Type B pancreatic cell (in vitro differentiated cells): ENCODE measurements at regions not wholly inside any gene's neighbourhood (a gene's known extent, or its start where the extent isn't known, plus 50 kb on each side); places are given as distances from the start of the nearest gene placed in this dataset.

Experiments
- DNase-seq: peaks from one replicate; pipeline ENCODE4 v3.0.0; 2021; ENCODE audit warnings: mixed read lengths; ENCODE audit not compliant: unreplicated experiment; ENCODE audit errors: extremely low spot score
- H3K27ac Mint-ChIP-seq: 2 replicates; pipeline ENCODE4 v1.8.0; 2021; ENCODE audit warnings: mild to moderate bottlenecking, mixed read lengths
- H3K27me3 Mint-ChIP-seq: 2 replicates; pipeline ENCODE4 v1.8.0; 2021; ENCODE audit warnings: mixed read lengths
- H3K36me3 Mint-ChIP-seq: 2 replicates; pipeline ENCODE4 v1.8.0; 2021; ENCODE audit warnings: mixed read lengths
- H3K4me1 Mint-ChIP-seq: one replicate; pipeline ENCODE4 v1.8.0; 2021; ENCODE audit warnings: mixed read lengths; ENCODE audit not compliant: unreplicated experiment
- H3K4me3 Mint-ChIP-seq: 2 replicates; pipeline ENCODE4 v1.8.0; 2021; ENCODE audit warnings: mild to moderate bottlenecking, mixed read lengths
- H3K9me3 Mint-ChIP-seq: 2 replicates; pipeline ENCODE4 v1.8.0; 2021; ENCODE audit warnings: mixed read lengths
- TF ChIP-seq, protein P1 (sequence below): fragments of 200-600 bp; sonication (generic); conservative IDR thresholded peaks from 2 replicates; pipeline ENCODE4 v1.5.0; 2021; ENCODE audit warnings: antibody characterized with exemption, mild to moderate bottlenecking

DNA sequence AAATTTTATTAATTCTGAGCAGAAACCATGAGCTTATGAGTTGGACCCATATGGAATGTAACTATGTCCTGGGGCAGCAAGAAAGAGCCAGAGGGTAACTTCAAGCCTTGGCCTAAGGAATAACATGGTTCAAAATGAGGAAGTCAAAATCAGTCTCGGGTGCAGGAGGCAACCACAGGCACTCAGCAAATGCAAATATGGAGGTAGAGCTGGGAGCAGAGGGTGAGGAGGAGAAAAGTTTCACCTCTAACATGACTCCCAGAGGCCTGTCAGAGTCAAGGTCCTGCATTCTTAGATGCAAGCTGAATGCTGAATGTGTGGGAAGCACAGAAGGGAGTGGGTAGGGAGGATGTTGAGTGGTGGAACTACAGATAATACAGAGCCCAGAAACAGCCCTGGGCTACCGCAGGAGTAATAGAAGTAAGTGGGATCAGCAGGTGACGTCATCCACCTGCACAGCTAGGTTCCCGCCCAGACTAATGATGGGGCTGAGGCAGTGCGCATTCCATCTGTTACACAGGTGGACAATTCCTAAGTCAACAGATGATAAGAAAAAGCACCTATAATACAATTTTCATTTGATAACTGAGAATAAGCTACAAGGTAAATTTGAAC is 279.8 kb upstream of the ARRDC4 start:
- peaks cover 5% of the 10 kb centered on the region for H3K27me3 Mint-ChIP-seq
- no peak overlapping the region for H3K4me3 Mint-ChIP-seq
- DNase-seq = no peak
- H3K9me3 Mint-ChIP-seq = no peaks in the 10 kb centered on the region
- TF ChIP-seq, protein P1, sequence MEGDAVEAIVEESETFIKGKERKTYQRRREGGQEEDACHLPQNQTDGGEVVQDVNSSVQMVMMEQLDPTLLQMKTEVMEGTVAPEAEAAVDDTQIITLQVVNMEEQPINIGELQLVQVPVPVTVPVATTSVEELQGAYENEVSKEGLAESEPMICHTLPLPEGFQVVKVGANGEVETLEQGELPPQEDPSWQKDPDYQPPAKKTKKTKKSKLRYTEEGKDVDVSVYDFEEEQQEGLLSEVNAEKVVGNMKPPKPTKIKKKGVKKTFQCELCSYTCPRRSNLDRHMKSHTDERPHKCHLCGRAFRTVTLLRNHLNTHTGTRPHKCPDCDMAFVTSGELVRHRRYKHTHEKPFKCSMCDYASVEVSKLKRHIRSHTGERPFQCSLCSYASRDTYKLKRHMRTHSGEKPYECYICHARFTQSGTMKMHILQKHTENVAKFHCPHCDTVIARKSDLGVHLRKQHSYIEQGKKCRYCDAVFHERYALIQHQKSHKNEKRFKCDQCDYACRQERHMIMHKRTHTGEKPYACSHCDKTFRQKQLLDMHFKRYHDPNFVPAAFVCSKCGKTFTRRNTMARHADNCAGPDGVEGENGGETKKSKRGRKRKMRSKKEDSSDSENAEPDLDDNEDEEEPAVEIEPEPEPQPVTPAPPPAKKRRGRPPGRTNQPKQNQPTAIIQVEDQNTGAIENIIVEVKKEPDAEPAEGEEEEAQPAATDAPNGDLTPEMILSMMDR = no peak
- H3K36me3 Mint-ChIP-seq = no peaks in the 10 kb centered on the region
- no peaks in the 10 kb centered on the region for H3K4me1 Mint-ChIP-seq
- H3K27ac Mint-ChIP-seq = no peak overlapping the region

DNA sequence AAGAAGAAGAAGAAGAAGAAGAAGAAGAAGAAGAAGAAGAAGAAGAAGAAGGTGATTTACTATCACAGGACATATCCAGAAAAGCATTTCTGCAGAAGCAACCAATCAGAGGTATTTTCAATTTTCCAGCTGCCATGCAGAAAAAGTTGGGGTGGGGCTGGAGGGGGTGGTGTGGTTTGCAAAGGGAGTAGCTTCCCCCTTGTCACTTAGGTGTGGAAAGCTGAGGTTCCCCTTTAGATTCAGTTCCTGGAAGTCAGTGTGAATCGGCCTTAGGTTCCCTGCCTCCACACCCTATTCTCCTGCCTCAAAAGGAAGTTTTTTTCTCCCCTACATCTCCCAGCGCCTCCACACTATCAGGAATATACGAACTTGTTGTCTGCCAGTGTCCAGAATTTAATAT is 276.7 kb upstream of the ARRDC4 start:
- Mint-ChIP-seq H3K27ac (no peak overlapping the region), H3K9me3 (no peaks in the 10 kb centered on the region), H3K36me3 (no peaks in the 10 kb centered on the region), H3K27me3 (peaks cover 8% of the 10 kb centered on the region), H3K4me1 (no peaks in the 10 kb centered on the region), H3K4me3 (no peak overlapping the region)
- TF ChIP-seq, protein P1 = no peak
- no peak for DNase-seq

DNA sequence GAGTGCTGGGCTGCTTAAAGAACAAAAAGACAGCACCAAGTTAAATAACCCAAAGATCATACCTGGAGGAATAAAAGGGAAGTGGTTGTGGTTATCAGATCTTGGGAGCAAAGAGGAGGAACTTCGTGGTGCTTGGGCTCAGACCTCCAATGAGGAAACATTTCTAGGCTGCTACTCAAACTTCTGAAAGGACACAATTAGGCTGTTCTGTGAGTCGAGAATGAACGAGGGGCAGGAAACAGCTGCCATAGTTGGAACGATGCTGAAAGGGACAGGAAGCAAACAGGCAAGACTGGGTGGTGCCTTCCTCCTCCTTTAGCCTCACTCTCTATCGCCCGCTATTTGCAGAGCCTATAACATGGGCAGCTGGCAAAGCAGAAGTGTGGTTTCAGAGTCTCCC is 276.3 kb upstream of the ARRDC4 start:
- no peak overlapping the region for H3K4me3 Mint-ChIP-seq
- H3K36me3 Mint-ChIP-seq = no peaks in the 10 kb centered on the region
- no peaks in the 10 kb centered on the region for H3K9me3 Mint-ChIP-seq
- no peaks in the 10 kb centered on the region for H3K4me1 Mint-ChIP-seq
- TF ChIP-seq, protein P1 = no peak
- no peak for DNase-seq
- H3K27me3 Mint-ChIP-seq = peaks cover 8% of the 10 kb centered on the region
- H3K27ac Mint-ChIP-seq = no peak overlapping the region

DNA sequence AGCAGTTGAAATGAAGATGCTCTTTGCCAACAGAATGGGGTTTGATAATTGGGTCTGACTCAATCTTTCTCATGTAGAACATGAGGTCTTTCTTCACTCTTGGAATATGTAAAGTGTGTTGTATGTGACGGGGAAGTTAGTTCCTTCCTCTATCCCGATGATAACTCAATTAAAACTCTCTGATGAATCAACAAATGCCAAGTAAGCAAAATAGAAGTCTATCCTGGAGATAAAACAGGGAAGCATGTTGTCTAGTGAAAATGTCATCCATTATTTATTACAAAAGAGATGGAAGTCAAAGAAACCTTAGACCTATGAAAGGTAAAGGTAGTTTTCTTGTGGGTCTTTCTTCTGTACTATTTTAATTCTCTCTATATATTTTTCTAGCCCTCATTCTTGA is 274.2 kb upstream of the ARRDC4 start:
- TF ChIP-seq, protein P1 = no peak
- Mint-ChIP-seq H3K36me3 (no peaks in the 10 kb centered on the region), H3K27me3 (peaks cover 16% of the 10 kb centered on the region), H3K27ac (no peak overlapping the region), H3K4me3 (no peak overlapping the region), H3K9me3 (no peaks in the 10 kb centered on the region), H3K4me1 (no peaks in the 10 kb centered on the region)
- no peak for DNase-seq

DNA sequence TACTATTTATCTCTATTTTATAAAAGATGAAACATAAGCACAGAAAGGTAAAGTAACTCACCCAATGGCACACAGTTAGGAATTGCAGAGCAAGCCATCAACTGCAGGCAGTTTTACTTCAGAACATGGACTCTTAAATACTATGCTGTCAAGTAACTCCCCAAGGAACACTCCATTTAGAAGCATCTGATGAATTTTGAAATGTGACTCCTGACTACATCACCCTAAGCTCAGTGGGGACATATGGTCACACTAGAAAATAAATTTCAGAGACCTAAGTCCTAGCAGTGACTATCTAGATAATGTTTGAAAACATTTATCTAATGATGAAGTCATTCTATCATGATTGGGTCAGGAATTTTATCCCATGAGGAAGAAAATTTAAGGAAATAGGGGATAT is 272.8 kb upstream of the ARRDC4 start:
- H3K36me3 Mint-ChIP-seq = no peaks in the 10 kb centered on the region
- no peaks in the 10 kb centered on the region for H3K4me1 Mint-ChIP-seq
- H3K27ac Mint-ChIP-seq = no peak overlapping the region
- H3K27me3 Mint-ChIP-seq = peaks cover 16% of the 10 kb centered on the region
- TF ChIP-seq, protein P1 = no peak
- no peak for DNase-seq
- H3K9me3 Mint-ChIP-seq = no peaks in the 10 kb centered on the region
- no peak overlapping the region for H3K4me3 Mint-ChIP-seq

DNA sequence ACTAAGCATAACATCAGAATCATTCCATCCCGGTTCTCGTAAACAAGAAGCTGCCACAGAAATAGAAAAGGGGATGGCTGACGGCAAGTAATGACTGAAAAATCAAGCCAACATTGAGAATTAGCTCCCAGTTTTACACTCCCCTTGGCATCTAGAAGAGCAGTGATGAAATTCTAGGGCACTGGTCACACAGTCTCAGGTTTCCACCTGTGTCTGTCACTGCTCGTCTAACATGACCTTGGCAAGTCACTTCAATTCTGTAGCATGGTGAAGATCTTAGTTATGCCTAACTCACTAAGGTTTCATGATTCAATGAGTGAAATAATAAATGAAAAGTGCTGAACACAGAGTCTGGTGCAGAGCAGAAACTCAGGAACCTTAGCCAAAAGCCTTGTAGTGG is 272.3 kb upstream of the ARRDC4 start:
- TF ChIP-seq, protein P1 = no peak
- no peaks in the 10 kb centered on the region for H3K9me3 Mint-ChIP-seq
- H3K27ac Mint-ChIP-seq = no peak overlapping the region
- no peaks in the 10 kb centered on the region for H3K4me1 Mint-ChIP-seq
- H3K4me3 Mint-ChIP-seq = no peak overlapping the region
- H3K36me3 Mint-ChIP-seq = no peaks in the 10 kb centered on the region
- H3K27me3 Mint-ChIP-seq = peaks cover 16% of the 10 kb centered on the region
- DNase-seq = no peak
